Spleen (tissue), 7 donors: ENCODE measurements at regions not wholly inside any gene's neighbourhood (a gene's known extent, or its start where the extent isn't known, plus 50 kb on each side); places are given as distances from the start of the nearest gene placed in this dataset.

Experiments
- CTCF ChIP-seq, 11 experiments: fragments of 200-600 bp in 7 of 11; fragments of 450-650 bp in 4 of 11; sonication (generic) in 4 of 11; IDR thresholded peaks in 8 of 11; conservative IDR thresholded peaks in 3 of 11; 1 replicate in 7 of 11; 2 replicates in 4 of 11; pipeline versions ENCODE4 v1.4.0 to v1.8.0; 2016 to 2021; ENCODE audit warnings: antibody characterized with exemption in 11 of 11, inconsistent platforms in 4 of 11, mild to moderate bottlenecking in 1 of 11
- POLR2A ChIP-seq, 3 donors: fragments of 450-650 bp; IDR thresholded peaks; one replicate each; pipeline ENCODE4 v1.5.1; 2017; ENCODE audit warnings: antibody characterized with exemption in 3 of 3, mild to moderate bottlenecking in 1 of 3
- donor health status: DM: no; HTN: no; CAD: no; lungs with moderate emphysema.
- donor health status: DM: no; HTN: no; CAD: no.
- donor health status: DM: no; HTN: no; CAD: no.

- TF ChIP-seq CTCF (IDR thresholded peaks at IDR 0.05 in 8 of 11, conservative IDR thresholded peaks at IDR 0.05 in 3 of 11) (no peak), POLR2A (IDR thresholded peaks at IDR 0.05) (no peak)
Observed at GRCh38 chr6:98635191-98635590, 199.2 kb upstream of the POU3F2 start.
